Activated T-cell treated with anti-CD3 and anti-CD28 coated beads, Interleukin-2, amount 50 U/mL, for 48 hours (primary cell): ENCODE measurements at regions not wholly inside any gene's neighbourhood (a gene's known extent, or its start where the extent isn't known, plus 50 kb on each side); places are given as distances from the start of the nearest gene placed in this dataset.
"Not testable (repeated sequence)": the region's sequence is repeated elsewhere in the genome, so short reads cannot be mapped to it uniquely, and the experiment has no call there.

ENCODE experiments used
- DNase-seq, 2 experiments: peaks; one replicate each; pipeline ENCODE4 v3.0.0-alpha.2; 2020

DNA sequence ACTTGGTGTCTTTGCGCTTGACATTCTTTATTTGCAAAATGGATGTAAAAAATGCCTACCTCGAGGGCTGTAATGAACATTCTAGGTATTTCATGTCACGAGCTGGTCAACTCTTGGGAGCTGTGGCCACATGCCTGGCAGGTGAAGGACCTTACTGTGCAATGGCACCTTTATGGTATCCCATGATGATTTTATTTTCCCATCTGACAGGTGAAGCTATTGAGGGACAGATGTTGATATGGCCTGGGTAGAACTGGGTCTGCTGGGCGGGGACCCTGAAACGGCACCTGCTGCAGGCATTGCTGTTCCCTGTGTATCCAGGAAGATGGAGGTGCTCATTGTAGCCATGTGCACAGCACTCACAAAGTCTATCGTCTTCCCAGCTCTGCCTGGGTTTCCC lies 332.2 kb downstream of the TEX29 start:
- no peak for DNase-seq

DNA sequence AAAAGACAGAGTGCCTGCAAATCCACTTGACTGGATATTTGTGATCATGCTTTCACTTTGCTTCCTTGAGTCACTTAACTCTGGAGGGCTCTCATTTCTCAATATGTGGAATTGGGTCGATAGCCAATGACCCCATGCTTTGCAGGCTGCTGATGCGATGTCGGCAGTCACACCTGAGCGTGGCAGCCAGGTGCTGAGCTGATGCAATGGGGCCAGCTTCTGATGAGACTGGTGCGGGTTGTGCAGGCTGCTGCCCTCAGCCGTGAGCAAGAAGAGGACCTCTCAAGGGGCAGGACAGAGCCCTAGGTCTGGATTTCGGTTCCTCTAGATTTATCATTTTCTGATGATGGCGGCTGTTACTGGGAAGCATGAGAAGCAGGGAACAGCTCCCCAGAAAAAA lies 334.1 kb downstream of the TEX29 start:
- DNase-seq, result no peak

DNA sequence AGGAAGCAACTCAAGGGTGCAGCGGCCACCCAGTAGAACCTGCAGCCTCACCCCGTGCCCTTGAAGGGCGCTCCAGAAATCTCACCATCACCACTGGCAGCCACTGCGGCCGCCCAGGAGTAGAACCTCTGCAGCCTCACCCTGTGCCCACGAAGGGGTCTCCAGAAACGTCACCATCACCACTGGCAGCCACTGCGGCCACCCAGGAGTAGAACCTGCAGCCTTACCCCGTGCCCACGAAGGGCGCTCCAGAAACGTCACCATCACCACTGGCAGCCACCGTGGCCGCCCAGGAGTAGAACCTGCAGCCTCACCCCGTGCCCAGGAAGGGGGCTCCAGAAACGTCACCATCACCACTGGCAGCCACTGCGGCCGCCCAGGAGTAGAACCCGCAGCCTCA lies 336.0 kb downstream of the TEX29 start:
- no peak for DNase-seq

DNA sequence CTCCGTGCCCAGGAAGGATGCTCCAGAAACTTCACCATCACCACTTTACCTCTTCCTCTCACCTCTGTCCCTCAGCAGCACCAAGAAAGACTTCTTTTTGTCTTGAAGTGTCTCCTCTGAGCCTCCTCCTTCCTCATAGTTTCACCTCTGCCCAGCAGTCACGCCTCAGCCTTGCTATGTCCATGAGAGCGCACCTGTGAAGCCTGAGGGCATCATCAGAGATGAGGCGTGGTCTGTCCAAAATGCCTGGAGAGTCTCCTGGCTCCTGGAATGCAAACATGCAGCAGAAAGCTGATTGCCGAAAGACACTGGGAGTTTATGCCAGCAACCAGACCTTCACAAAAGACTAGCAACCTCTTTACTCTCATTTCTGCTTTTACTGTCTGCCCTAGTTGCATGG lies 336.6 kb downstream of the TEX29 start:
- no peak for DNase-seq

DNA sequence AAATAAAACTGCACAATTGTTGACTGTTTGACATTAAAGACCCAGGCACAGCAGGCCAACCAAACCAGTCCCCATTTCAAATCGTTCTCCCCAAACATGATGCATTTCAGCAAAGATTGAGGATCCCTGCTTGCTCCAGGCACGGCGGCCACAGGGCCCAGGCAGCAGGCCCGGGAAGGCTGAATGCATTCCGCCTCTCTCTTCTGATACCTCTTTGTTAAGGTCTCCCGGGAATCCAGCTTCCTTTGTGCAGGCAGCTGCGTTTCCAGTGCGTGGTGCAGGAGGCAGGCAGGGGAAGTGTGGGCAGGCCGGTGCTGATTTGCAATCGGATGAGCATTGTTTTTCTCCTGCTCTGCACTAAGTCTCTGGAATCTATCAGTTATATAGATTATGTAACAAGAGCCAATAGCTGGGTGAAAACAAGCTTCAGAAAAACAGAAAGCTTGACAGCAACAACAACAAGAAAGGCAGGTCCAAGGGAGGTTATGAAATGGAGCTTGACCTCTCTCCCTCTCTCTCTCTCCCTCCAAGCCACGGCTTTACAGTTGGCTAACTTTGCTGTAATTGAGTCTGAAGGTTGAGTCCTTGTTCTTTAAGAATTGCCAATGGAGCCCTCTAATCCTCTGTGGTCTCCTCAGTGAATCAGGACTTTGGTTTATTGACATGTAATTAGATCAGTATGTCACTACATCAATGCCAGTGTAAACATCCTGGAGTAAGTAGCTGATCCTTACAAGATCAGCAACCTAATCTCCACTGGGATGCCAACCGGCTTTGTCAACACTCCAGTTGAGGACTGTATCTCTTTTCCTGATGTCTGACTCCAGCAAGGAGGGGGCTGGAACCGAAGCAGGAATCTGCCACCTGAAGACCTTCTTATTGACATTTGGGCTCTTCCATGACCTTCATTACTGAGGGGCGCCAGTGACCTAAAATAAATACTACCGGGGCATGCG lies 338.0 kb downstream of the TEX29 start:
- no peak for DNase-seq

DNA sequence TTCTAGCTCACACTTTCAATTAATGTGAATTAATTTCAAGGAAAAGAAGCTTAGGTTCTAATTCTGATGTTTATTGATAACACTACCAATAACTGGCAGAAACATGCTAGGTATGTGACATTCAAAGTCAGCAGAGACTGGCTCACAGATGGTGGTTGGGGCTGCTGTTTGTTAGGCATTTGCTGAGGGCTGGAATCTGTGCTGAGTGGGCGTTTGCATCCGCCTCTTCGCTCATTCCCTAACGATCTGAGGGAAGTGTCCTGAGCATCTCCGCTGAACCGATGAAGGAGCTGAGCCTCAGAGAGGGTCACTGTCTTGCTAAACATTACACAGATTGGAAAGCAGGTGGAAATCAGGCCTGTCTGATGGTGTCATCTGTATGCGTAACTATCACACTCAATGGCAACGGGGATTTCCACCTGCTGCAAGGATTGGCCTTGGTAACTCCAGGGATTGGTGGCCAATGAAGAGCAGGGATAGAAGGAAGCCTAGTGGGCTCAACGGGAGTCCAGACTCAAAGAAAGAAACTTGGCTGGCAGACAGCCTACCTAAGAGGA lies 338.9 kb downstream of the TEX29 start:
- DNase-seq, result no peak

DNA sequence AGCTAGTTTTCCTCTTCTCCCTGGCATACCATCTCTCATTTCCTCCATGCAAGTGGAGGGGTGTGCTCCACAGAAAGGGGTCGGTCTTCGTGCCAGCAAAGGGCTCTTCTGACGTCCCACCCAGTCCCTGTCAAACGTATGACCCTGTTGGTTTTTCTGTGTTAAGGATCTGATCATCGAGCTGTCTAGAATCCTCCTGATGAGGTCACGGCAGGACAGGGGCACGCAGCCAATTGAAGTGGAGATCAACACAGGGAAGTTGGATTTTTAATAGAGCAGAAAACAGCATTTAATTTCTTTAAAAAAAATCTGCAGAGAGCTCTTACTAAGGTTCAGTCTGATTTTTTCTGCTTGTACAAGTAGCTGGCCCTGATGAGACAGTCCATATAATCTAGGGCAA lies 339.4 kb downstream of the TEX29 start:
- DNase-seq, result no peak

DNA sequence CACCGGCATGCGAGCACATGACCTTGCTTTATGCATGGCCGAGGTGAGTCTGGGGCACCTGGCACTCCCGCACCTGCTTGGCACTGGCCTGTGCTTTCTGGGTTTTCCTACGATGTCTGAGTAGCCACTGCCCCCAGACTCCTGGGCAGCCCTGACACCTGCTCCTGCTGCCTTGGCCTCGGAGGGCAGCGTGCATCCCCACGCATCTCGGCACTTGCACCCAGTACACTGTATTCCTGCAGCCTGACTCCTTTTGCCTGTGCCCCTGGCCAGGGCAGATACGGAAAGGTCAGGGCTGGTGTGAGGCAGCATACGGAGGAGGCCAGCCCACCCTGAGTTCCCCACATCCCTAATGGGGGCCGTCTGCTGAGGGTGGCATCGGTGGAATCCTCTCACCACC lies 340.6 kb downstream of the TEX29 start:
- DNase-seq, result no peak

DNA sequence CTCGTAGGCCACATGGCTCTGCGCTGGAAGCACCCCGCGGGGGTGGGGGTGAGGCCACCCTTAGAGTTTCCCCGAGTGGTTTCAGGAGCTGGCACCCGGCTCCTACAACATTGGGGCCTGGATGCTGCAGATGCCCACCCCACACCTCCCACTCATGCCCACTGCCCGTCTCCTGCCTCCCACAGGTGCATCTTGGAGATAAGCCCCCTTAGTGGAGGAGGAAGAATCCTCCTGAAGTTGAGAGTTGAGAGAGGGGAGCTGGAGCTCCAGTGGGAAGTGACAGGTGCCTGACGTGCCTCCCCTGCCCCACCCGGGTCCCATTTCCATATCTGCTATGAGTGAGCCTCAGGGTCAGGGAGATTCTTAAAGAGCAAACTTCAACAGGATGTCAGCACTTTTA lies 341.3 kb downstream of the TEX29 start:
- no peak for DNase-seq

DNA sequence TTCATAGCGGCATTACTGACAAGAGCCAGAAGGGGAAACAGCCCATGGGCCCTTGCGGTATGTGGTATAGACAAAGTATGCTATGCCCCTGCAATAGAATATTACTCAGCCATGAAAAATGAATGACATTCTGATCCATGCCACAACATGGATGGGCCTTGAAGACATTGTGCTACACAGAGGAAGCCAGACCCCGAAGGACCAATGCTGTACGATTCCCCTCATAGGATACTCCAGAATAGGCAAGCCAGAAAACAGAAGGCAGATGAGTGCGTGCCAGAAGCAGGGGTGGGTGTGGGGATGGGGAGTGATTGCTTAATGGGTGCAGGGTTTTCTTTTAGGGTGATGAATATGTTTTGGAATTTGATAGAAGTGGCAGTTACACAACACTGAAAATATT lies 342.0 kb downstream of the TEX29 start:
- no peak for DNase-seq

DNA sequence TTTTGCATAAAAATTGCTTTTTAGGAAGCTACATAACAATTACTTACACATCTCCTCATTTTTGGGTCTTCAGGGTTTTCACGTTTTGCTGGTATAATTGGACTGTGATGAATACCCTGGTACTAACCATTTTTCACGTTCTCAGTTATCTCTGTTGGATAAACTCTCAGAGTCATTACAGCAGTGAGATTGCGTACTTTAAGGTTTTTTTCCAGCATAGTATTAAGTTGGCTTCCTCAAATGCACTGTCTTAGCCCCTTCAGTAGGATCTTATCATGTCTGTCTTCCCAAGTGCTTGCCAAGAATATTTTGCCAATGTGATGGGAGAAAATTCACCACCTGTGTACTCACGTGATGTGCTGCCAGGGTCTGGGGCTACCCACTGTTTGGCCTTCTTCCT lies 342.5 kb downstream of the TEX29 start:
- DNase-seq, result no peak

DNA sequence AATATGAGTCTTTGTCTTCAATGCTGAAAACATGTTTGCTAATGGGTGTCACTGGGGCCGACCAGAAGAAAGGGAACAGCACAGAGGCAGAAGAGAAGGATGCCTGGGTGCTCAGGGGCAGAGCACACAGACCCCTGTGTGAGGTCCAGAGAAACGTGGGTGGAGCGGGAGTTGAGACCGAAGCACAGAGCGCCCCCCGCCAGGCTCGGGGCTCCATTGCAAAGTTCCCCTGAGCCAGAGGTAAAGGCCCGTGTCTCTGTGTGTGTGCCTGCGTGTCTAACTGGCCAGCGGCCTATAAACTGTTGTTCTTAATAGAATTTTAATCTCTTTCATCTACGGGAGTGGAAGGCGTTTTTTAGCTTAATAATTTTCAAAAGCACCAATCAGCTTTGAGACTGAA lies 343.1 kb downstream of the TEX29 start:
- no peak for DNase-seq

DNA sequence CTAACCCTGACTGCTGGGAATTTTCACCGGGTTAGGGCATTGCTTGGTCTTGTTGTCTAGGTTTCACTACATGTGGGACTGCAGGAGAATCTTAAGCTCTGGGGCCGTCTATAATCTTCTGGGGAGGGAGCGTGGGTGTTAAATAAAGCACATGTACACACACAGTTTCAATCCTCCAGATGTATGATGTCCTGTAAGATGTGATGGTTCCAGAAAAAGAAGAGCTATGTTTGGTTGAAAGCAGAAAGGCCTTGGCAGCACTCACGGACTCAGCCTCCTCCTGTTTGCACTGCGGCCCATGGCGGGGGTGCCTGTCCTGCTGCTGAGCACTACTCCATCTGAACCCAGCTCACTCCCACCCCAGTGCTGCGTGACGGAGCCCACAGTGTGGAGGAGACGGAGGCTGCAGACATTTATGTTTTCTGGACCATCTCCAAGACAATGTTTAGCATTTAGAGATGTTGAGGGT lies 343.5 kb downstream of the TEX29 start:
- no peak for DNase-seq

DNA sequence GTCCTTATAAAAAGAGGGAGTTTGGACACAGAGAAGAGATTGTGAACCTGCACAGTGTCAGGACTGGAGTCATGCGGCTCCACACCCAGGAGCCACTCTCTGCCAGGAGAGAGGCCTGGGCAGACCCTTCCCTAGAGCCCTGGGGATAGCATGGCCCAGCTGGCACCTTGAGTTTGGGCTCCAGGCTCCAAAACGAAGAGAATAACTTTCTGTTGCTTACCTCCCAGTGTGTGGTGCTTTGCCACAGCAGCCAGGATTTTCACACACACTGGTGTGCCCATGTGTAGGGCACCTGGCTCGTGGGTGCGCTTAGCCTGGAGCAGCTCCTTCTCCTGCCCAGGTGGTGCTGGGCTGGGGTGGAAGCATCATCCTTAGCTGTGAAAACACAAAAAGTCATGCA lies 344.3 kb downstream of the TEX29 start:
- no peak for DNase-seq

DNA sequence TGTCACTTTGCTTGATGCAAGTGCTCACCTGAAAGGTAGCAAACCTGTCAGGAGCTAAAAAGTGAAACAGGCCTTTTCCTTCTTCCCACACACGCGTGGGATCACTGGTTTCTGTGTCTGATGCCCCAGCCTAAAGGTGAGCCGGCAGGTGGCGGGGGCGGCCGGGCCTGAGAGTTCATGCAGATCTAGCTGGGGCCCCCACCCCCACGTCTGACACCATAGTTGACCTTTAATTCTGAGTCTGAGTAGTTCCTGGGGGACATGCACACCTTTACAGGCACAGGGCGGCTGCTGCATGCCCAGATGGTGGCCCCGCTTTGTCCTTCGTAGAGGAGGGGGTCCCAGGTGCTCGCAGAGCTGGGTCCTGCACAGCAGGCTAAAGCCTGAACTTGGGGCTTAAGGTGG lies 345.3 kb downstream of the TEX29 start:
- DNase-seq, result no peak

DNA sequence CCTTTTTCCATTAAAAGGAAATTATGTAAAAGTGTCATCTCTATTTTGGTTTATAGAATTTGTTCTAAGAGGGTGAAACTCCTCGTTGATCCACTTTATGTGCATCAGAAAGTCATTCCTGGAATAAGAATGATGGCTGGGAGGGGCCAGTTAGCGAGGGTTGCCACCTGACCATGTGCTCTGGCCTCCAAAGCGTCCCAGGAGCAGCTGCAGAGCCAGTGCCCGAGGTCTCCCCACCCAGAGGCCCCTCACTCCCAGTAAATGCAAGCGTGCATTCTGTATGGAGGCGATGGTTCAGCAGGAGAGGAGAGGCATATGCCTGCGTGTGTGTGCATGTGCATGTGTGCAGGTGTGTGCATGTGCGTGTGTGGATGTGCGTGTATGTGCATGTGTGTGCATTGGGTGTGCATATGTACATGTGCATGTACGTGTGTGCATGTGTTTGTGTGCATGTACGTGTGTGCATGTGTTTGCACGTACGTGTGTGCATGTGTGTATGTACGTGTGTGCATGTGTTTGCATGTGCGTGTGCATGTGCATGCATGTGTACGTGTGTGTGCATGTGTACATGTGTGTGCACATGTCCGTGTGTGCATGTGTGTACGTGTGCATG lies 345.8 kb downstream of the TEX29 start:
- no peak for DNase-seq

DNA sequence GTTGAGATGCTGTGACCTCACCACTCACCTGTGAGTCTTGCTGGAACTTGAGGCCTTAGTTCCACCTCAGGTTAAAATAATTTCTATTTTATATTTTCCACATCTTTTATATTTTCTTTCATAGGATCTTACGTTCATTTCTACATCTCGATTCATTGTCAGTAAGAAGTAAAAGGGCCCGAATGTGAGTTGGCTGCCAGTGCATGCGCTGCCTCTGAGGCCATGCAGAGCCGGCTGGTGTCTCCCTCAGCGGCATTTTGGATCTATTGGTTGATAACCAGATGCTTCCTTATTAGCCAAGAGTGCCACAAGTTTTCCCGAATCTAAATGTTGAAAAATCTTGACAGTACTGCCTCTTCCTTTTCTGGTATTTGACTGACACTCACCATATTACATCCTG lies 347.3 kb downstream of the TEX29 start:
- DNase-seq, result no peak

DNA sequence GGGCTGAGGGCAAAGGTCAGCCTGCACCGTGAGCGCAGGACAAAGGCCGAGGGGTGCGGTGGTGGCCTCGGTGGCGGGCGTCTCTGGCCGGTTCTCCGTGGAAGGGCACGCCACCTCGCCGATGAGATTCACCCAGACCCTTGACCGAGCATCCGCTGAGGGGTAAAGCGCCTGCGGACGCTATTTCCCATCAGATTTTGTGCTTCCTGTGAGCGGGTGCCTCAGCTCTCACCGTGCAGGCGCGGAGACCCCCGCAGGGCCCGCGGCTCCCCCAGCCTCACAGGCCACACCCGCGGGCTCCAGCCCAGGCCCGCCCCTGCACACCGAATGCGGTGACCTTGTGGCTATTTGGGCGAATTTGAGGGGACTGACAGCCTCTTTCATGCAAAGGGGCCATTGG lies 348.0 kb downstream of the TEX29 start:
- DNase-seq, result no peak

DNA sequence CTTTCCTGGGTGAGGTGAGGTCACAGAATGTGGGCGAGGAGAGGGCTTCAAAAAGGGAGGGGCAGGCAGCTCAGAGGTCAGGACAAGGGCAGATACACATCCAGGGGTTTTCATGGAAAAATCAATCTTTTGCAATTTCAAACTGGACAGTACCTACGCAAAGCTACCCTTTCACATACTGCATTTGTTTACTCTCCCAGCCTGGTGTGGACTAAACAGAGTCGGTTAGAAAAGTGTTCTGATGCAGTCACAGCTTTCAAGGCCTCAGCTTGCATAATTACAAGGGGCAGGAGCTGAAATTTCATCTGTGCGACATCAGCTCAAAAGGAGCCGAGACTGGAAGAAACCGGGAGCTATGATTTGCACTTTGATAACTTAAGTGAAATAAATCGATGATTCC lies 351.8 kb downstream of the TEX29 start:
- not testable (repeated sequence) for DNase-seq

DNA sequence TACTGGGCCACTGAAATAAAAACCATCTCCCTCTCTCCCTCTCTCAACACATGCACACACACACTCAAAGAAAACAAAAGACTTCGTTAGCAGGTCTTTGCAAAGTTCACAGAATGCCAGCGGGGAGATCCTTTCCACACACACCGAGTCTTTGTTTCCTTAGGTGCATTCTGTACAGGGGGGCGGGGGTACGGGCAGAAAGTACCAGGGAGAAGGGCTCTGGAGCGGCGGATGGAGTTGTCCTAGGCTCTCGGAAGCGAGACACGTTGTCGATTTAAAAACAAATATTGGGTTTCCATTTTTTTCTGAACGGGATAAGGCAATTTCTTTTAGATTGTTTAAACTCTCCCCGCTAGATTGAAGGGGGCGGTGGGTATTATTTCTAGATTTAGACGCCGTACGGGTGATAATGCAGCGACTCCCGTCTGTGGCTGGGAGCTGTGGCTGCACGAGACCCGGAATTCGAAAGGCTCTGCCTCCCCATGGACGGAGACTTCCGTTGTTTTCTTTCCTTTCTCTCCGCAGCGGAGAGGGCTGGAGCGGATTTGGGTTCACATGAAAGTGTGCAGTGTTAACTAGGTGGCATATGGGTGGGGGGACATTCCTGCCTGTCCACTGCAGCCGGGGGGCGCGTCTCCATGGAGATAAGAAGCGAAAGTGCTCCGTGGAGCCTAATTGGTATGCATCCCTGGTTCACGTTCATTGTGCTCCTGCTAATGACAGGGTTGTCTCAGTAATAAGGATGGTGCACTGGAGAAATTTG lies 357.9 kb downstream of the TEX29 start:
- not testable (repeated sequence) for DNase-seq

DNA sequence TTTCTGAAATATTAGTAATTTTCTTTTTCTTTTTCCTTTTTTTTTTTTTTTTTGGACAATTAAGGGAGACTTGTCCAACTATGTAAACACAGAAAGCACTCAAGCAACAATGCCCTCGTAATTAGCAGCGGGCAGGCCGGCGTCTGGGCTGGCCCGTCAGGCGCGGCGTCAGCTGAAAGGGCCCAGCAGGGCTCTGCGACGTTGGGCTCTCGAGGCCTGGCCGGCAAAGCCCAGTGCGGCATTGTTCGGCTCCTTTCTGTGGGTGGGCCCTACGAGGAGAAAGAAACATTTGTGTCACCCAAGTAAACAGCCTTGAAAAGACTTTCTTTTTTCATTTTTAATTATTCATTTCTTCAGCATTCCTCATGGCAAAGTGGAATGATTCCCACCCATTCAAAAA lies 359.2 kb downstream of the TEX29 start:
- DNase-seq, result not testable (repeated sequence)

DNA sequence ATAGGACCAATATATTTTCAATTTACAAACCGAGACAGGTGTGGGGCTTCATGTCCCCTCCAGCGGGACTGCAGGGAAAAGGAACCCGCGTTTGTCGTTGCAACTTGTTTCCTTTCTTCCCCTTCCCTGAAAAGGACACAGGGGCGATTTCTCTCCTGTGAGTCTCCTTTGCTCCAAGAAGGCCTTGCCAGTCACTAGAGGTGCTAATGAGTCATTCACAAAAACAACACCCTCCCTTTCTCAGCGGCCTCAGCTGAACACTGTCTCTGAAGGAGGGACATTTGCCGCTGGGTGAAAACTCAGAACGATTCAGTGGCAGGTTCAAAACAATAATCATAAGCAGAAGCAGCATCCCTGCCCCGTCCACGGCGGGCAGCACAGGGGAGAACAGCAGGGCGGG lies 359.7 kb downstream of the TEX29 start:
- DNase-seq, result not testable (repeated sequence)

DNA sequence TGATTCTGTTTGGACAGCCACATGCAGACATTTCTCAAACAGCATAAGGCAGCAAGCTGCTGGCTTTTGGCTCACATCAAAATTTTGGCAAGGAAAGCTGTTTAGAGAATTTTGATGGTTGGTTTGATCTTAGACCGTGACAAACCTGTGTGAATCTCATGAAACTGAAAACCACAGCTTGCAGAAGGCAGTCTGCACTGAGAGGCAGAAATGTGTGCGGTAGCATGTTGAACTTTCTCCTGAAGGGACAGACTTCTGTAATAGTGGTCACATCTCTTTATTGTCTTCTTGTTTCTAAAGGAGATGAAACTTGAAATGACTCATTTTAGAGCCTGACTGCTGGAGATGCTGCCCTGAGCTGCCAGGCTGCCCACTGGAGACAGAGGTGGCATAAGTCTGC lies 371.6 kb downstream of the TEX29 start:
- not testable (repeated sequence) for DNase-seq
